Mucosa of descending colon (tissue), 3 donors: ENCODE measurements at regions not wholly inside any gene's neighbourhood (a gene's known extent, or its start where the extent isn't known, plus 50 kb on each side); places are given as distances from the start of the nearest gene placed in this dataset.

ENCODE experiments used
- ATAC-seq: fragments of 200-7000 bp; cut with Tn5 transposase; one replicate; pipeline ENCODE4 v1.9.1; 2020; ENCODE audit warnings: mild to moderate bottlenecking, moderate library complexity
- DNase-seq, 3 donors: peaks; one replicate each; pipeline ENCODE4 v3.0.0-alpha.2; 2020
- H3K36me3 ChIP-seq: fragments of 200-600 bp; one replicate; pipeline ENCODE4 v1.8.0; 2021; ENCODE audit warnings: low read depth, mild to moderate bottlenecking
- H3K4me1 ChIP-seq: fragments of 200-600 bp; one replicate; pipeline ENCODE4 v1.8.0; 2021; ENCODE audit warnings: low read depth, mild to moderate bottlenecking
- H3K4me3 ChIP-seq: fragments of 200-600 bp; one replicate; pipeline ENCODE4 v1.8.0; 2021; ENCODE audit warnings: mild to moderate bottlenecking
- H3K9me3 ChIP-seq: fragments of 200-600 bp; one replicate; pipeline ENCODE4 v1.8.0; 2021; ENCODE audit warnings: mild to moderate bottlenecking
- intact Hi-C, 2 donors: fragments of 100-400 bp; cut with DNase I in 1 of 2; cut with micrococcal nuclease in 1 of 2; formaldehyde crosslinking; loops; one replicate each; pipeline versions ENCODE4 v1.11.0 to v1.11.1; 2022; cut with DNase I, micrococcal nuclease
- TF ChIP-seq, protein P1 (sequence below): fragments of 200-600 bp; IDR thresholded peaks from one replicate; pipeline ENCODE4 v1.8.0; 2022; ENCODE audit warnings: antibody characterized with exemption, mild to moderate bottlenecking
- donor health status: DM: no; HTN: no; CAD: no; lungs with moderate emphysema.
- donor health status: DM: no; HTN: no; CAD: no.
- donor health status: DM: no; HTN: yes; CAD: no.

DNA sequence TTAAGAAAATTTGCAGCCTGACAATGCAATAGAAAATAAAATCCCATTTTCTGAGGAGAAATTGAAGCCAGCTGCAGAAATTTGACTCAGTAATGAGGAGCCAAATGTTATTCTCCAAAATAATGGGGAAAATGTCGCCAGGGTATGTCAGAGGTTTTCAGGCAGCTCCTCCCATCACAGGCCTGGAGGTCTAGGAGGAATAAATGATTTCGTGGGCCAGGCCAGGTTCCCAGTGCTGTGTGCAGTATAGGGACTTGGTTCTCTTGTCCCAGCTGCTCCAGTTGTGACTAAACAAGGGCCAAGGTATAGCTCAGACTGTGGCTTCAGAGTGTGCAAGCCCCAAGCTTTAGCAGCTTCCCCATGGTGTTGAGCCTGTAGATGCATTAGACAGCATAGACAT lies 1240.8 kb upstream of the ADGRB3 start:
- Histone ChIP-seq H3K36me3 (no peaks in the 10 kb centered on the region), H3K9me3 (peaks cover 11% of the 10 kb centered on the region), H3K4me3 (no peak overlapping the region), H3K4me1 (no peaks in the 10 kb centered on the region)
- intact Hi-C loops: no loop called here
- DNase-seq (no peak), ATAC-seq (no peak)
- TF ChIP-seq, protein P1, sequence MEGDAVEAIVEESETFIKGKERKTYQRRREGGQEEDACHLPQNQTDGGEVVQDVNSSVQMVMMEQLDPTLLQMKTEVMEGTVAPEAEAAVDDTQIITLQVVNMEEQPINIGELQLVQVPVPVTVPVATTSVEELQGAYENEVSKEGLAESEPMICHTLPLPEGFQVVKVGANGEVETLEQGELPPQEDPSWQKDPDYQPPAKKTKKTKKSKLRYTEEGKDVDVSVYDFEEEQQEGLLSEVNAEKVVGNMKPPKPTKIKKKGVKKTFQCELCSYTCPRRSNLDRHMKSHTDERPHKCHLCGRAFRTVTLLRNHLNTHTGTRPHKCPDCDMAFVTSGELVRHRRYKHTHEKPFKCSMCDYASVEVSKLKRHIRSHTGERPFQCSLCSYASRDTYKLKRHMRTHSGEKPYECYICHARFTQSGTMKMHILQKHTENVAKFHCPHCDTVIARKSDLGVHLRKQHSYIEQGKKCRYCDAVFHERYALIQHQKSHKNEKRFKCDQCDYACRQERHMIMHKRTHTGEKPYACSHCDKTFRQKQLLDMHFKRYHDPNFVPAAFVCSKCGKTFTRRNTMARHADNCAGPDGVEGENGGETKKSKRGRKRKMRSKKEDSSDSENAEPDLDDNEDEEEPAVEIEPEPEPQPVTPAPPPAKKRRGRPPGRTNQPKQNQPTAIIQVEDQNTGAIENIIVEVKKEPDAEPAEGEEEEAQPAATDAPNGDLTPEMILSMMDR: no peak

DNA sequence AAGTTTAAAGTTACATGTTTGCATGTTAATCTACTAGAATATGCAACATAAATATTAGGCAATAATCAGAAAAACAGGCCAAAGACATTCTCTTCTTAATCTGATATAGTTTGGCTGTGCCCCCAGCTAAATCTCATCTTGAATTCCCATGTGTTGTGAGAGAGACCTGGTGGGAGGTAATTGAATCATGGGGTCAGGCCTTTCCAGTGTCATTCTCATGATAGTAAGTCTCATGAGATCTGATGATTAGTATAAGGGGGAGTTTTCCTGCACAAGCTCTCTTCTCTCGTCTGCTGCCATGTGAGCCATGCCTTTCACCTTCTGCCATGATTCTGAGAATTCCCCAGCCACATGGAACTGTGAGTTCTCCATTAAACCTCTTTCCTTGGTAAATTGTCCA lies 1241.7 kb upstream of the ADGRB3 start:
- no peak overlapping the region for H3K4me3 ChIP-seq
- ATAC-seq (no peak), DNase-seq (no peak)
- no peaks in the 10 kb centered on the region for H3K4me1 ChIP-seq
- intact Hi-C loops: no loop called here
- TF ChIP-seq, protein P1: no peak
- H3K36me3 ChIP-seq: no peaks in the 10 kb centered on the region
- peaks cover 11% of the 10 kb centered on the region for H3K9me3 ChIP-seq

DNA sequence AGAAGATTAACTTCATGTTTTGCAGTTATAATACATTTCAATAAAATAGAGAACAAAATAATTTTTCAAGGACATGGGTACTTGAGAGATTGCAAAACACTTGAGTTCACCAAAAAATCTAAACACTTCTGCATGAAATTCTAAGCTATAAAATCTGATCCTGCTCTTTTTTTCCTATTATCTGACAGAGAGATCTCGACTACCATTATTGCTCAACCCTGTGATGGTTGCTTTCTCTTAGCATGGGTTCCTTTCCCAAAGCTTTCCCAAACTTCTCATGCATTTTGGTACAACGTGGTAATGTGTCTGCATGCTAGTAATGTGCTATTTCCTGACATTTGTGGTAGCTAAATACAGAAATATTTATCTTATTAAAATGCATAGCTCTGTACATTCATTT lies 1243.1 kb upstream of the ADGRB3 start:
- no peaks in the 10 kb centered on the region for H3K4me1 ChIP-seq
- peaks cover 11% of the 10 kb centered on the region for H3K9me3 ChIP-seq
- TF ChIP-seq, protein P1: no peak
- DNase-seq (no peak), ATAC-seq (no peak)
- no peak overlapping the region for H3K4me3 ChIP-seq
- H3K36me3 ChIP-seq: no peaks in the 10 kb centered on the region
- intact Hi-C loops: no loop called here

DNA sequence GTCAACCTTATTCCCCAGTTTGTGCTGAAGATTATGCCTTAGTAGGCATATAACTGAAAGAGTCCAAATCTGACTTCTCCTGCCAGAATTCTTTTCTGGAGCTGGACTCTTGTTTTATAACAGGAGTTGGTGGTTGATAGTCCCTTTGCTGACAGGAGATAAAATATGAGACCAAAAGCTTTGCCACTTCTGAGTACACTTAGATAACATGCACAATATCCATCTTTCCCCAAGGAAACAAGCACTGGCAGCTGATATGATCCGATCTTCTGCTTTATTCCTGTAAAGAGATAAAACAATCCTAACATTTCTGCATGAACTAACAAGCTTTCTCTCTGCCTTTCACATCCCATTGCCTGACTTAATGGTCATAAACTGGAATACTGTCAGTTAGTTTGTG lies 1265.4 kb upstream of the ADGRB3 start:
- intact Hi-C loops: no loop called here
- no peaks in the 10 kb centered on the region for H3K36me3 ChIP-seq
- H3K9me3 ChIP-seq: no peaks in the 10 kb centered on the region
- no peak overlapping the region for H3K4me3 ChIP-seq
- DNase-seq (no peak), ATAC-seq (no peak)
- TF ChIP-seq, protein P1: no peak
- H3K4me1 ChIP-seq: no peaks in the 10 kb centered on the region

DNA sequence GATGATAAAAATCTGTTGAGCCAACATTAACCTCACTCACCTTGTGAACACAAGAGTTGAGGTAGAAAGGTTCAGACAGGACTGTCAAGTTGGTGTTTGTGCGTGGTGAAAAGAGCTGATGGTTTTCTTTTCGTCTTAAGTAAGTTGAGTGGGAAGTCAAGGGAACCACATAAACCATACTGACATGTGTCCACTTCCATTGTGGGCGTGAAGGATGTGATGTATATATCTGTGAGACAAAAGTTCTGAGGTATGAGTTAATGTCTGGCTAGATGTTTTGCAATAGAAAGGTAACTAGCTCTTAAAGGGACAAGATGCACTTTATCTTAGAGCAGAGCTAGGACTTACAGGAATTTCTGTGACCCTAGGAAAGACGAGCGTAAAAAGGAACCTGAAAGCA lies 1272.1 kb upstream of the ADGRB3 start:
- no peaks in the 10 kb centered on the region for H3K9me3 ChIP-seq
- TF ChIP-seq, protein P1: no peak
- no peak overlapping the region for H3K4me3 ChIP-seq
- intact Hi-C loops: no loop called here
- DNase-seq (no peak), ATAC-seq (no peak)
- no peaks in the 10 kb centered on the region for H3K4me1 ChIP-seq
- no peaks in the 10 kb centered on the region for H3K36me3 ChIP-seq

DNA sequence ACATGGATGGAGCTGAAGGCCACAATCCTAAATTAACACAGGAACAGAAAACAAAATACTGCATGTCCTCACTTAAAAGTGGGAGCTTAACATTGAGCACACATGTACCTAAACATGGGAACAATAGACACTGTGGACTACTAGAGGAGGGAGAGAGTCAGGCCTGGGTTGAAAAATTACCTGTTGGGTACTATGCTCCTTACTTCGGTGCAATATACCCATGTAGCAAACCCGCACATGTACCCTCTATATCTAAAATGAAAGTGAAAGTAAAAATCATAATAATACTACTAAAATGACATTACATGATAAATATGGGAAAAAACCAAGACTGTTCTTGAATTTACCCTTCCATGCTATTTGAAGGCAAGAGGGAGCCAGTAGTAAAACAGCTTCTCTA lies 1273.8 kb upstream of the ADGRB3 start:
- ATAC-seq (no peak), DNase-seq (no peak)
- no peaks in the 10 kb centered on the region for H3K9me3 ChIP-seq
- H3K4me1 ChIP-seq: no peaks in the 10 kb centered on the region
- H3K36me3 ChIP-seq: no peaks in the 10 kb centered on the region
- no peak overlapping the region for H3K4me3 ChIP-seq
- intact Hi-C loops: no loop called here
- TF ChIP-seq, protein P1: no peak
